Lower lobe of right lung (tissue), 2 donors: ENCODE measurements at regions not wholly inside any gene's neighbourhood (a gene's known extent, or its start where the extent isn't known, plus 50 kb on each side); places are given as distances from the start of the nearest gene placed in this dataset.

Experiments
- ATAC-seq, 2 donors: fragments of 200-7000 bp; cut with Tn5 transposase; one replicate each; pipeline ENCODE4 v1.9.1; 2020 to 2022; ENCODE audit warnings: mild to moderate bottlenecking in 2 of 2, moderate library complexity in 2 of 2
- DNase-seq: peaks from one replicate; pipeline ENCODE4 v3.0.0-alpha.2; 2020
- H3K27ac ChIP-seq: fragments of 200-600 bp; one replicate; pipeline ENCODE4 v1.8.0; 2022
- H3K27me3 ChIP-seq: fragments of 200-600 bp; one replicate; pipeline ENCODE4 v1.8.0; 2022; ENCODE audit warnings: low read depth
- H3K36me3 ChIP-seq: fragments of 200-600 bp; one replicate; pipeline ENCODE4 v1.8.0; 2022; ENCODE audit warnings: mild to moderate bottlenecking
- H3K4me1 ChIP-seq: fragments of 200-600 bp; one replicate; pipeline ENCODE4 v1.8.0; 2022
- H3K4me3 ChIP-seq: fragments of 200-600 bp; one replicate; pipeline ENCODE4 v1.8.0; 2022; ENCODE audit warnings: mild to moderate bottlenecking
- H3K9me3 ChIP-seq: fragments of 200-600 bp; one replicate; pipeline ENCODE4 v1.8.0; 2022
- intact Hi-C: fragments of 100-400 bp; cut with DNase I; formaldehyde crosslinking; loops from one replicate; pipeline ENCODE4 v1.11.0; 2022
- TF ChIP-seq, protein P1 (sequence below): fragments of 200-600 bp; IDR thresholded peaks from one replicate; pipeline ENCODE4 v1.8.0; 2022; ENCODE audit warnings: antibody characterized with exemption, mild to moderate bottlenecking
- donor health status: DM: no; HTN: yes; CAD: no; lungs with severe emphysema.

DNA sequence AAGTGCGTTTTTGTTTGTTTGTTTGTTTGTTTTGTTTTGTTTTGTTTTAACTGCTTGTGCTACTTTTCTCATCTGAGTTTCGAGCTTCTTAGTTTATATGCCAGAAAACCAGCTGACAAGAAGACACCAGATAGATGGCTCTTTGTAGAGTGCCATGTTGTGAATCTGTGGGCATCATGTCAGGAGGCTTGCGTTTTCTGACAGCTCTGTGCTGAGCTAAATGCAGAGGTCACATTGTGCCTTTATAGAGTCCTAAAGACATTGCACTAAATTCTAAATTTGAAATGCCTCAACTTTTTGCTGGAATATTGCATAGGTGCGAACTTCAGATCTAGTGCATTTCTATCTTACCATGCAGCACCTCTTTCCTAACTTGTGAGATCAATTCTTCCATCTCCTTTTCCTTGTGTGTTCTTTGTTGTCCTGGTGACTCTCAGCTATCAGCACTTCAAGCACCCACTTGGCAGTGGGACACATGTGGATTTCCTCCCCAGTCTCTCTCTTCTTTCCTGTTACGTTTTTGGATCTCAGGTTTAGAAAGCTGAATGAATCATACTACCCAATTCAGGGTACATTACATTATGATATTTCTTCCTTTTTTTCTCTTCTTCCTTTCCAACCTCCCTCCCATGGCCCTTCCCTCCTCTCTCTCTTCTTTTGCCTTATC is 379.0 kb upstream of the RPS23 start:
- H3K4me3 ChIP-seq = no peak overlapping the region
- no peaks in the 10 kb centered on the region for H3K27me3 ChIP-seq
- no peaks in the 10 kb centered on the region for H3K36me3 ChIP-seq
- H3K27ac ChIP-seq = no peak overlapping the region
- TF ChIP-seq, protein P1, sequence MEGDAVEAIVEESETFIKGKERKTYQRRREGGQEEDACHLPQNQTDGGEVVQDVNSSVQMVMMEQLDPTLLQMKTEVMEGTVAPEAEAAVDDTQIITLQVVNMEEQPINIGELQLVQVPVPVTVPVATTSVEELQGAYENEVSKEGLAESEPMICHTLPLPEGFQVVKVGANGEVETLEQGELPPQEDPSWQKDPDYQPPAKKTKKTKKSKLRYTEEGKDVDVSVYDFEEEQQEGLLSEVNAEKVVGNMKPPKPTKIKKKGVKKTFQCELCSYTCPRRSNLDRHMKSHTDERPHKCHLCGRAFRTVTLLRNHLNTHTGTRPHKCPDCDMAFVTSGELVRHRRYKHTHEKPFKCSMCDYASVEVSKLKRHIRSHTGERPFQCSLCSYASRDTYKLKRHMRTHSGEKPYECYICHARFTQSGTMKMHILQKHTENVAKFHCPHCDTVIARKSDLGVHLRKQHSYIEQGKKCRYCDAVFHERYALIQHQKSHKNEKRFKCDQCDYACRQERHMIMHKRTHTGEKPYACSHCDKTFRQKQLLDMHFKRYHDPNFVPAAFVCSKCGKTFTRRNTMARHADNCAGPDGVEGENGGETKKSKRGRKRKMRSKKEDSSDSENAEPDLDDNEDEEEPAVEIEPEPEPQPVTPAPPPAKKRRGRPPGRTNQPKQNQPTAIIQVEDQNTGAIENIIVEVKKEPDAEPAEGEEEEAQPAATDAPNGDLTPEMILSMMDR = no peak
- ATAC-seq (peak in 1 of 2 donors; percentile 42), DNase-seq (no peak)
- intact Hi-C loops = no loop called here
- peaks cover 5% of the 10 kb centered on the region for H3K4me1 ChIP-seq
- no peaks in the 10 kb centered on the region for H3K9me3 ChIP-seq

DNA sequence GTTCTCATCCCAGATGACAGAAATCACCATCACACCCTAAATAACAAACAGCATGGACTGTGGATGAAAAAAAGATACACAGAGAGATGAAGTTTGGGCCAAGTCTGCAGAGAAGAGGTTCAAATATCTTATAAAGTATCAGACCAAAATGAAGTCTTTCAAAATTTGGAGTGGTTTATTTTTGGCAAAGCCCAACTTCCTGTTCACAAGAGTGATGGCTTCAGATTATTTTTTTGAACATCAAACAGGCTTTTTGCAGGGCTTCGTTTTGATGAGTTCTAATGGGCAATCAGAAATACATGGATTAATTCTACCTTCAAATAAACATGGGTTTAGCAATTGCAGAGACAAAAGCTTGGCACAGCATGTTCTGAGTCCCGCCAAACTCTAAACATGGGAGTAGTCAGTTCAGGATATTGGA is 378.2 kb upstream of the RPS23 start:
- H3K9me3 ChIP-seq = no peaks in the 10 kb centered on the region
- H3K4me1 ChIP-seq = no peaks in the 10 kb centered on the region
- intact Hi-C loops = no loop called here
- DNase-seq (no peak), ATAC-seq (no peak)
- no peak overlapping the region for H3K4me3 ChIP-seq
- no peak overlapping the region for H3K27ac ChIP-seq
- TF ChIP-seq, protein P1 = no peak
- no peaks in the 10 kb centered on the region for H3K36me3 ChIP-seq
- no peaks in the 10 kb centered on the region for H3K27me3 ChIP-seq

DNA sequence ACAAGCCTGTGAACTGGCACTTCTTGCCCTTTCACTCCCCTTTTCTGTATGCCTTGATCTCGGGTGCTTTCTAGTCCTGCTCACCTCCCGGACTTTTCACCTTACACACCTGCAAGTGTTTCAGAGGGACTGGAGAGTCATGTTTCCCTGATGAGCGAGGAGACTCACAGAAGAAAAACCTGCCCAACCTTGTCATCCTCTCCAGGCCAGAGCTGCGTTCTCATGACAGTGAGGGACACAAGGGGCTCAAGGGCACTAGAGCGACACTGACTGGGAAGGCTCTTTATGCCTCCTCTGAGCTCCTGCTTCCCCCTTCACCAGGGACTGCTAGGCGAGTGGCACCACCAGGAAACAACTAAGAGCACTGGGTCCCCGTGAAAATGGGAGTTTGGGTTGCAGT is 376.9 kb upstream of the RPS23 start:
- no peak for DNase-seq
- TF ChIP-seq, protein P1 = no peak
- no peak for ATAC-seq
- H3K36me3 ChIP-seq = no peaks in the 10 kb centered on the region
- no peak overlapping the region for H3K27ac ChIP-seq
- H3K4me1 ChIP-seq = no peaks in the 10 kb centered on the region
- H3K27me3 ChIP-seq = no peaks in the 10 kb centered on the region
- no peaks in the 10 kb centered on the region for H3K9me3 ChIP-seq
- intact Hi-C loops = no loop called here
- H3K4me3 ChIP-seq = no peak overlapping the region

DNA sequence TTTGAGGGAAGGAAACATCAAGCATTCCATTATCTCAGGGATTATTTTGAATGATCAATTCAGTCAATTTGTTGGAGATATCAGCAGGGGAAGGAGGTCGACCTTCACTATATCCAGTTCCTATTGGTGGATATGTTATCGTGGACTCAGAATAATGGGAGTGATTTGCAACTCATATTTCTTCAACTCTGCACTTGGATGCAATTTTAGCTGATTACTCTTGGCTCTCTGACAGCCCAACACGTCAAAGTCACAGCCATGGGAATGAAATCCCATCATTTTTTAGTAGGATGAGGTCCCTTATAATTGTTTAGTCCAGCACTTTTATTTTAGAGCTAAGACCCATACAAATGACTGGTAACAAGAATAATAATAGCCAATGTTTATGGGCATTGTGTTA is 371.8 kb upstream of the RPS23 start:
- Histone ChIP-seq H3K36me3 (no peaks in the 10 kb centered on the region), H3K27me3 (no peaks in the 10 kb centered on the region), H3K4me3 (no peak overlapping the region), H3K9me3 (no peaks in the 10 kb centered on the region), H3K27ac (no peak overlapping the region), H3K4me1 (no peaks in the 10 kb centered on the region)
- ATAC-seq = no peak
- intact Hi-C loops = no loop called here
- no peak for DNase-seq
- TF ChIP-seq, protein P1 = no peak

DNA sequence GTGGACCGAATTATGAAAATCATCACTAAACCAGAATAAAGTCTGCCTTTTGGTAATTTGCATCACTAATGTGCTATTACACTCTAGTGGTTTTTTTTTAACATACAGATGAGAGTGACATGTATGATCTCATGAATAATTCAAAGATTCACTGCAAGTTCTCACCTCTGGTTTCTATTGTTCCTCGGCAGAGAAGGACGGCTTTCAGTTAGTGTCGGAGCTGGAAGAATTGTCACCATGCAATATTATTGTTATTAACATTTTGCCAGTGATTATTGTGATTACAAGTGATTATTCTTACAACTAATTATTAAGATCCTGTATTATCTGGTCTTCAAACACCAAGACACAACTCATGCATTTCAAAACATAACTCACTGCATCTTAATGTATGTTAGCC is 366.6 kb upstream of the RPS23 start:
- H3K4me3 ChIP-seq = no peak overlapping the region
- ATAC-seq (no peak), DNase-seq (no peak)
- no peaks in the 10 kb centered on the region for H3K9me3 ChIP-seq
- TF ChIP-seq, protein P1 = no peak
- intact Hi-C loops = no loop called here
- no peaks in the 10 kb centered on the region for H3K36me3 ChIP-seq
- no peaks in the 10 kb centered on the region for H3K27me3 ChIP-seq
- H3K4me1 ChIP-seq = peaks cover 11% of the 10 kb centered on the region
- no peak overlapping the region for H3K27ac ChIP-seq
